ENCODE measurements at regions not wholly inside any gene's neighbourhood (a gene's known extent, or its start where the extent isn't known, plus 50 kb on each side); places are given as distances from the start of the nearest gene placed in this dataset.

DNA sequence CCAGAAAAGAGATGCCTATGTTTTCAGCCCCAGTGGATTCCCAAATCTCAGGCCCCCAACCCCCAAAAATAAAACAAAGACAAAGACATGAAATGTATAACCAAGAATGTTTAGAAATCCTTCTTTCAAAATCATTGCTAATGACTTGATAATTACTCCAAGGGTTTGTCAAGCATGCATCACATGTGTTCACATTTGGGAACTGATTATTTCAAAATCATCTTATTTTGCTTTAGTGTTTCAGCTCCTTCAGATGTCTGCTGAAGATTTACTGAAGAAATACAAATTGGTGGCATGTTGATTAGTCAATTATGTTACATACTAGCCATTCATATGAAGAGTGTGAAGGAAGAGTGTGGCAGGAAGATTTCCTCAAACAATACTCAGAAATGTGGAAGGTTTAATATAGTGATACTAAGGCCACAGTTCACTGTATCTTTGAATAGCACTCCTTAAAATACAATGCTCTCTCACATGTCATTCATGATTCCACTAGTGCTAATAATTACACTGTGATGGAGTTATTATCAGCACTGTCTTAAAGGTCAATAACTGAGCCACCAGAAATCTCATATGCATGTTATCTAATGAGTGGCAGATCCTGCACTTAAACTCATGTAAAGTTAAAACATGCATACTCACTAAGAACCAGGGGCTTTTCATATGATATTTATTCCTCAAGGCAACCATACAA, 134.5 kb upstream of the TGFBR2 start:
- H3K27me3 Mint-ChIP-seq (ENCODE audit: insufficient read depth, low read depth, poor library complexity) = no peaks in the 10 kb centered on the region
- Histone ChIP-seq H4K20me1 (replicated peaks; ENCODE audit: insufficient read depth) (no peaks in the 10 kb centered on the region), H3K4me3 (no peak overlapping the region), H3K79me2 (replicated peaks; ENCODE audit: insufficient read depth) (no peaks in the 10 kb centered on the region), H3K9me2 (ENCODE audit: insufficient read depth) (peaks cover under 1% of the 10 kb centered on the region; the same call in 1 of the 2 replicates), H3F3A (replicated peaks; ENCODE audit: low read depth) (no peaks in the 10 kb centered on the region), H3K36me3 (ENCODE audit: insufficient read depth) (no peaks in the 10 kb centered on the region), H3K4me2 (no peak overlapping the region), H3K27me3 (ENCODE audit: insufficient read depth) (no peaks in the 10 kb centered on the region), H3K27ac (ENCODE audit: low read depth) (no peak overlapping the region), H2AFZ (no peak overlapping the region), H3K4me1 (ENCODE audit: insufficient read depth) (no peaks in the 10 kb centered on the region)
- no peak for DNase-seq (ENCODE audit: low spot score)
- no peak for ATAC-seq
- H3K9me3 Mint-ChIP-seq = no peaks in the 10 kb centered on the region
- H3K36me3 Mint-ChIP-seq (ENCODE audit: low read depth) = no peaks in the 10 kb centered on the region
- no peaks in the 10 kb centered on the region for H3K4me1 Mint-ChIP-seq
- TF ChIP-seq NANOG (IDR thresholded peaks at IDR 0.05; ENCODE audit: borderline replicate concordance) (no peak), EZH2phosphoT487 (IDR thresholded peaks at IDR 0.05; ENCODE audit: unreplicated experiment) (no peak), ZNF114 (CRISPR knock-in tag; IDR thresholded peaks at IDR 0.05) (no peak), EZH2 (IDR thresholded peaks at IDR 0.05; ENCODE audit: low read depth, unreplicated experiment) (no peak), POLR2AphosphoS5 (IDR thresholded peaks at IDR 0.05; ENCODE audit: low read depth) (no peak)
- TF ChIP-seq, protein P1, sequence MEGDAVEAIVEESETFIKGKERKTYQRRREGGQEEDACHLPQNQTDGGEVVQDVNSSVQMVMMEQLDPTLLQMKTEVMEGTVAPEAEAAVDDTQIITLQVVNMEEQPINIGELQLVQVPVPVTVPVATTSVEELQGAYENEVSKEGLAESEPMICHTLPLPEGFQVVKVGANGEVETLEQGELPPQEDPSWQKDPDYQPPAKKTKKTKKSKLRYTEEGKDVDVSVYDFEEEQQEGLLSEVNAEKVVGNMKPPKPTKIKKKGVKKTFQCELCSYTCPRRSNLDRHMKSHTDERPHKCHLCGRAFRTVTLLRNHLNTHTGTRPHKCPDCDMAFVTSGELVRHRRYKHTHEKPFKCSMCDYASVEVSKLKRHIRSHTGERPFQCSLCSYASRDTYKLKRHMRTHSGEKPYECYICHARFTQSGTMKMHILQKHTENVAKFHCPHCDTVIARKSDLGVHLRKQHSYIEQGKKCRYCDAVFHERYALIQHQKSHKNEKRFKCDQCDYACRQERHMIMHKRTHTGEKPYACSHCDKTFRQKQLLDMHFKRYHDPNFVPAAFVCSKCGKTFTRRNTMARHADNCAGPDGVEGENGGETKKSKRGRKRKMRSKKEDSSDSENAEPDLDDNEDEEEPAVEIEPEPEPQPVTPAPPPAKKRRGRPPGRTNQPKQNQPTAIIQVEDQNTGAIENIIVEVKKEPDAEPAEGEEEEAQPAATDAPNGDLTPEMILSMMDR (conservative IDR thresholded peaks at IDR 0.05; ENCODE audit: low read depth in 2 of 2) = no peak
- H3K27ac Mint-ChIP-seq = no peak overlapping the region
- H3K4me3 Mint-ChIP-seq = no peak overlapping the region

DNA sequence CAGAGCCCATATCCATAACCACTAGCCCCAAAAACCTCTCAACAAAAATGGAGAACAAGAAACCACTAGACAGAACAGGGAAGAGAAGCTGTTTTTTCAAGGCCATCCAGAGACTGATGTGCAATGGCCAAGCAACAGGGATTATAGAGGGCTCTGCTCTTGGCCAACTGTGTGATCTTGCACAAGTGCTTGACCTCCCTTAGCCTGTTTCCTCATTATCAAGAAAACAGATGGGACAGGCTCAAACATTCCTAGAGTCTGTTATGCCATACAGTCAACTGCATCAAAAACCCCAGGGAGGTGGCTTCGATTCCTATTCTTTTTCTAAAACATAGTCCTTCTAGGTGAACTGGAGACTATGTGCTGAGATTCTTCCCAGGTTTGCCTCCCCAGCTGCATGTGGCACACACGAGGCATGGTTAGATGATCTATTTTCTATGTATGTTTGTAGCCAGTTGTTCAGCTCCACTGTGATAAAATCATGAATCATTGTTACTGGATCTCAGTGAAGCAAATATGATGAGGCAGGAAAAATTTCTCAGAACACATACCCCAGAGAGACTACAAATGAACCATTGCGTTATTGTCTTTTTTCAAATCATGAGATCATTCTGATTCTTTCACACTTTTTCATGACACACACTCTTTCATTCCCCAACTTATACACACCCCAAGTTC, 132.9 kb upstream of the TGFBR2 start:
- ATAC-seq (no peak), DNase-seq (ENCODE audit: low spot score) (no peak)
- H3K27me3 ChIP-seq (ENCODE audit: insufficient read depth) = no peaks in the 10 kb centered on the region
- H3K4me3 Mint-ChIP-seq = no peak overlapping the region
- H3K27me3 Mint-ChIP-seq (ENCODE audit: insufficient read depth, low read depth, poor library complexity) = no peaks in the 10 kb centered on the region
- H3K36me3 Mint-ChIP-seq (ENCODE audit: low read depth) = no peaks in the 10 kb centered on the region
- H3K9me3 Mint-ChIP-seq = no peaks in the 10 kb centered on the region
- no peaks in the 10 kb centered on the region for H3K79me2 ChIP-seq (replicated peaks; ENCODE audit: insufficient read depth)
- H3K4me1 Mint-ChIP-seq = no peaks in the 10 kb centered on the region
- no peak overlapping the region for H3K4me2 ChIP-seq
- no peak for TF ChIP-seq POLR2AphosphoS5 (IDR thresholded peaks at IDR 0.05; ENCODE audit: low read depth)
- TF ChIP-seq STAT1 (IDR thresholded peaks at IDR 0.05; ENCODE audit: unreplicated experiment) = no peak
- TF ChIP-seq, protein P1 (conservative IDR thresholded peaks at IDR 0.05; ENCODE audit: low read depth in 2 of 2) = no peak
- TF ChIP-seq, protein P2, sequence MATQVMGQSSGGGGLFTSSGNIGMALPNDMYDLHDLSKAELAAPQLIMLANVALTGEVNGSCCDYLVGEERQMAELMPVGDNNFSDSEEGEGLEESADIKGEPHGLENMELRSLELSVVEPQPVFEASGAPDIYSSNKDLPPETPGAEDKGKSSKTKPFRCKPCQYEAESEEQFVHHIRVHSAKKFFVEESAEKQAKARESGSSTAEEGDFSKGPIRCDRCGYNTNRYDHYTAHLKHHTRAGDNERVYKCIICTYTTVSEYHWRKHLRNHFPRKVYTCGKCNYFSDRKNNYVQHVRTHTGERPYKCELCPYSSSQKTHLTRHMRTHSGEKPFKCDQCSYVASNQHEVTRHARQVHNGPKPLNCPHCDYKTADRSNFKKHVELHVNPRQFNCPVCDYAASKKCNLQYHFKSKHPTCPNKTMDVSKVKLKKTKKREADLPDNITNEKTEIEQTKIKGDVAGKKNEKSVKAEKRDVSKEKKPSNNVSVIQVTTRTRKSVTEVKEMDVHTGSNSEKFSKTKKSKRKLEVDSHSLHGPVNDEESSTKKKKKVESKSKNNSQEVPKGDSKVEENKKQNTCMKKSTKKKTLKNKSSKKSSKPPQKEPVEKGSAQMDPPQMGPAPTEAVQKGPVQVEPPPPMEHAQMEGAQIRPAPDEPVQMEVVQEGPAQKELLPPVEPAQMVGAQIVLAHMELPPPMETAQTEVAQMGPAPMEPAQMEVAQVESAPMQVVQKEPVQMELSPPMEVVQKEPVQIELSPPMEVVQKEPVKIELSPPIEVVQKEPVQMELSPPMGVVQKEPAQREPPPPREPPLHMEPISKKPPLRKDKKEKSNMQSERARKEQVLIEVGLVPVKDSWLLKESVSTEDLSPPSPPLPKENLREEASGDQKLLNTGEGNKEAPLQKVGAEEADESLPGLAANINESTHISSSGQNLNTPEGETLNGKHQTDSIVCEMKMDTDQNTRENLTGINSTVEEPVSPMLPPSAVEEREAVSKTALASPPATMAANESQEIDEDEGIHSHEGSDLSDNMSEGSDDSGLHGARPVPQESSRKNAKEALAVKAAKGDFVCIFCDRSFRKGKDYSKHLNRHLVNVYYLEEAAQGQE (IDR thresholded peaks at IDR 0.05; ENCODE audit: unreplicated experiment) = no peak
- TF ChIP-seq ZNF331 (CRISPR knock-in tag; IDR thresholded peaks at IDR 0.05; ENCODE audit: low read depth) = no peak
- H3K4me1 ChIP-seq (ENCODE audit: insufficient read depth) = no peaks in the 10 kb centered on the region
- H4K20me1 ChIP-seq (replicated peaks; ENCODE audit: insufficient read depth) = no peaks in the 10 kb centered on the region
- H3K36me3 ChIP-seq (ENCODE audit: insufficient read depth) = no peaks in the 10 kb centered on the region
- H3F3A ChIP-seq (replicated peaks; ENCODE audit: low read depth) = no peaks in the 10 kb centered on the region
- H3K4me3 ChIP-seq = no peak overlapping the region
- H3K27ac ChIP-seq (ENCODE audit: low read depth) = no peak overlapping the region
- 0 out of 2 replicates have a peak, but pooled peaks cover 4% of the 10 kb centered on the region for H3K9me2 ChIP-seq (ENCODE audit: insufficient read depth)
- H3K27ac Mint-ChIP-seq = no peak overlapping the region
- peak overlapping the region; percentile 72; the same call in 1 of the 2 replicates for H2AFZ ChIP-seq

Data from GM23338 (cell line).